Panc1 (cell line): ENCODE measurements at regions not wholly inside any gene's neighbourhood (a gene's known extent, or its start where the extent isn't known, plus 50 kb on each side); places are given as distances from the start of the nearest gene placed in this dataset.

Experiments used
- ATAC-seq: fragments of 200-7000 bp; cut with Tn5 transposase; 2 replicates; pipeline ENCODE4 v1.9.1; 2020; ENCODE audit warnings: mild to moderate bottlenecking, moderate library complexity
- BruUV-seq: library from RNA; stranded (reverse); fragments of 400-500 nt; replicated peaks from 2 replicates; lab custom pipeline; 2021; lab: Mats Ljungman, UMichigan
- CTCF ChIA-PET: fragments of 300-600 bp; sonication (Branson Sonifier 250); formaldehyde crosslinking; loops from one replicate; lab custom pipeline; 2022; ENCODE audit warnings: antibody characterized with exemption; lab: Charles Lee
- POLR2A ChIA-PET: fragments of 300-600 bp; sonication (Branson Sonifier 250); formaldehyde crosslinking; loops from one replicate; lab custom pipeline; 2022; ENCODE audit warnings: antibody characterized with exemption; lab: Charles Lee
- DNase-seq: peaks from one replicate; pipeline ENCODE4 v3.0.0-alpha.2; 2010; ENCODE audit warnings: low read depth, low spot score
- H3K27ac ChIP-seq: 2 replicates; pipeline ENCODE4 v1.5.1; 2011; ENCODE audit warnings: mild to moderate bottlenecking, low read length, inconsistent platforms
- H3K27me3 ChIP-seq: fragments of 200-500 bp; sonication (Bioruptor generic); 2 replicates; pipeline ENCODE4 v1.6.0; 2014; ENCODE audit warnings: low read length, inconsistent platforms; ENCODE audit not compliant: control insufficient read depth, insufficient read depth
- H3K36me3 ChIP-seq: fragments of 200-500 bp; sonication (Bioruptor generic); 2 replicates; pipeline ENCODE4 v1.5.1; 2014; ENCODE audit warnings: inconsistent platforms, mild to moderate bottlenecking, low read length, moderate library complexity; ENCODE audit not compliant: control insufficient read depth, insufficient read depth
- H3K4me1 ChIP-seq: 2 replicates; pipeline ENCODE4 v1.5.1; 2011; ENCODE audit warnings: inconsistent platforms, mild to moderate bottlenecking, low read length, moderate library complexity; ENCODE audit not compliant: control insufficient read depth, insufficient read depth
- H3K4me3 ChIP-seq, 2 experiments: 2 replicates each; pipeline ENCODE4 v1.5.1; 2011 to 2012; ENCODE audit warnings: low read depth in 2 of 2, low read length in 2 of 2, mild to moderate bottlenecking in 2 of 2, inconsistent platforms in 1 of 2, moderate library complexity in 1 of 2
- H3K9me3 ChIP-seq: fragments of 200-500 bp; sonication (Bioruptor generic); 2 replicates; pipeline ENCODE4 v1.5.1; 2014; ENCODE audit warnings: low read depth, mild to moderate bottlenecking, inconsistent platforms, low read length, moderate library complexity; ENCODE audit not compliant: control insufficient read depth, insufficient read depth
- POLR2AphosphoS5 ChIP-seq: IDR thresholded peaks from 2 replicates; pipeline ENCODE4 v1.6.1; 2012; ENCODE audit warnings: mild to moderate bottlenecking, low read depth, low read length, moderate library complexity
- SIN3A ChIP-seq: IDR thresholded peaks from 2 replicates; pipeline ENCODE4 v1.6.1; 2012; ENCODE audit warnings: low read depth, mild to moderate bottlenecking, low read length, moderate library complexity, borderline replicate concordance; ENCODE audit not compliant: insufficient read depth
- TCF7L2 ChIP-seq: IDR thresholded peaks from 2 replicates; pipeline ENCODE4 v1.6.1; 2011; ENCODE audit warnings: mild to moderate bottlenecking, low read depth, low read length, inconsistent platforms
- in situ Hi-C: cut with HindIII; loops from 2 replicates; pipeline ENCODE4 v1.10.0; 2016; ENCODE audit warnings: low sequenced_read_pairs, low pct_unique_long_range_greater_than_20kb
- intact Hi-C: fragments of 100-400 bp; cut with micrococcal nuclease; formaldehyde crosslinking; loops from one replicate; pipeline ENCODE4 v1.10.0; 2022; ENCODE audit not compliant: unreplicated experiment
- TF ChIP-seq, protein P1 (sequence below), 2 experiments: IDR thresholded peaks; 2 replicates each; pipeline ENCODE4 v1.6.1; 2011 to 2012; ENCODE audit warnings: low read depth in 2 of 2, control low read depth in 1 of 2, low read length in 1 of 2, mild to moderate bottlenecking in 1 of 2, moderate library complexity in 1 of 2; ENCODE audit not compliant: insufficient read depth in 1 of 2
- TF ChIP-seq, protein P2 (sequence below): fragments of 450-650 bp; IDR thresholded peaks from 2 replicates; pipeline ENCODE4 v1.5.1; 2017; ENCODE audit warnings: mild to moderate bottlenecking

DNA sequence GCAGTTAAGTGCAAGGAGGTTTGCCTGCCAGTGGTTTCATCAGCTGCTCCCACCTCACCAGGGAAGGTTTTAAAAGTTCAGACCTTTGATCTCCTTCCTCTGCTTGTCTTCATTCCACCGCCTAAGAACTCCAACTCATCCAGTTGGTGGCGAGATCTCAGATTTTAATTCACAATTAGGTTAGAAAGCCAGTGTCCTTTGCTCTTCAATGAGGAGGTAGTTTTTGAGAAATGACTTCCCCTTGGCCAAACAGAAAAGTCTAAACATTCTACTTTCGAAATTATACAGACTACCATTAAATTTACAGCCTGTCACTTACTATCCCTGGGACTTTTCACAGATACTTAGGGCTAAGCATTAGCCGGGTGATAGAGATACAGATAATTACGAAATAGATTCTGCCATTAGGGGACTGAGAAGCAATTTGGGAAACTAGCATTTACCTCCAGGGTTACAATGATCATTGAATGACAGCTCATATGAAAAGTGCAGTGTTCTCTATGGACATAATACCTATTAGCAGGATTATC lies 513.4 kb upstream of the GHITM start:
- H3K36me3 ChIP-seq: no peaks in the 10 kb centered on the region
- no peak for ATAC-seq
- intact Hi-C loops: no loop called here
- H3K27ac ChIP-seq: no peak overlapping the region
- H3K27me3 ChIP-seq: no peaks in the 10 kb centered on the region
- DNase-seq: no peak
- POLR2A ChIA-PET: no interaction called here
- H3K4me1 ChIP-seq: no peaks in the 10 kb centered on the region
- no TSS peak for BruUV-seq
- H3K9me3 ChIP-seq: no peaks in the 10 kb centered on the region
- no peak overlapping the region for H3K4me3 ChIP-seq
- in situ Hi-C loops: no loop called here
- TF ChIP-seq TCF7L2 (no peak), POLR2AphosphoS5 (no peak), SIN3A (no peak)
- TF ChIP-seq, protein P1, sequence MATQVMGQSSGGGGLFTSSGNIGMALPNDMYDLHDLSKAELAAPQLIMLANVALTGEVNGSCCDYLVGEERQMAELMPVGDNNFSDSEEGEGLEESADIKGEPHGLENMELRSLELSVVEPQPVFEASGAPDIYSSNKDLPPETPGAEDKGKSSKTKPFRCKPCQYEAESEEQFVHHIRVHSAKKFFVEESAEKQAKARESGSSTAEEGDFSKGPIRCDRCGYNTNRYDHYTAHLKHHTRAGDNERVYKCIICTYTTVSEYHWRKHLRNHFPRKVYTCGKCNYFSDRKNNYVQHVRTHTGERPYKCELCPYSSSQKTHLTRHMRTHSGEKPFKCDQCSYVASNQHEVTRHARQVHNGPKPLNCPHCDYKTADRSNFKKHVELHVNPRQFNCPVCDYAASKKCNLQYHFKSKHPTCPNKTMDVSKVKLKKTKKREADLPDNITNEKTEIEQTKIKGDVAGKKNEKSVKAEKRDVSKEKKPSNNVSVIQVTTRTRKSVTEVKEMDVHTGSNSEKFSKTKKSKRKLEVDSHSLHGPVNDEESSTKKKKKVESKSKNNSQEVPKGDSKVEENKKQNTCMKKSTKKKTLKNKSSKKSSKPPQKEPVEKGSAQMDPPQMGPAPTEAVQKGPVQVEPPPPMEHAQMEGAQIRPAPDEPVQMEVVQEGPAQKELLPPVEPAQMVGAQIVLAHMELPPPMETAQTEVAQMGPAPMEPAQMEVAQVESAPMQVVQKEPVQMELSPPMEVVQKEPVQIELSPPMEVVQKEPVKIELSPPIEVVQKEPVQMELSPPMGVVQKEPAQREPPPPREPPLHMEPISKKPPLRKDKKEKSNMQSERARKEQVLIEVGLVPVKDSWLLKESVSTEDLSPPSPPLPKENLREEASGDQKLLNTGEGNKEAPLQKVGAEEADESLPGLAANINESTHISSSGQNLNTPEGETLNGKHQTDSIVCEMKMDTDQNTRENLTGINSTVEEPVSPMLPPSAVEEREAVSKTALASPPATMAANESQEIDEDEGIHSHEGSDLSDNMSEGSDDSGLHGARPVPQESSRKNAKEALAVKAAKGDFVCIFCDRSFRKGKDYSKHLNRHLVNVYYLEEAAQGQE (IDR thresholded peaks at IDR 0.05; ENCODE audit: insufficient read depth in 1 of 2, low read depth in 2 of 2, low read length in 1 of 2): no peak
- TF ChIP-seq, protein P2, sequence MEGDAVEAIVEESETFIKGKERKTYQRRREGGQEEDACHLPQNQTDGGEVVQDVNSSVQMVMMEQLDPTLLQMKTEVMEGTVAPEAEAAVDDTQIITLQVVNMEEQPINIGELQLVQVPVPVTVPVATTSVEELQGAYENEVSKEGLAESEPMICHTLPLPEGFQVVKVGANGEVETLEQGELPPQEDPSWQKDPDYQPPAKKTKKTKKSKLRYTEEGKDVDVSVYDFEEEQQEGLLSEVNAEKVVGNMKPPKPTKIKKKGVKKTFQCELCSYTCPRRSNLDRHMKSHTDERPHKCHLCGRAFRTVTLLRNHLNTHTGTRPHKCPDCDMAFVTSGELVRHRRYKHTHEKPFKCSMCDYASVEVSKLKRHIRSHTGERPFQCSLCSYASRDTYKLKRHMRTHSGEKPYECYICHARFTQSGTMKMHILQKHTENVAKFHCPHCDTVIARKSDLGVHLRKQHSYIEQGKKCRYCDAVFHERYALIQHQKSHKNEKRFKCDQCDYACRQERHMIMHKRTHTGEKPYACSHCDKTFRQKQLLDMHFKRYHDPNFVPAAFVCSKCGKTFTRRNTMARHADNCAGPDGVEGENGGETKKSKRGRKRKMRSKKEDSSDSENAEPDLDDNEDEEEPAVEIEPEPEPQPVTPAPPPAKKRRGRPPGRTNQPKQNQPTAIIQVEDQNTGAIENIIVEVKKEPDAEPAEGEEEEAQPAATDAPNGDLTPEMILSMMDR: no peak
- CTCF ChIA-PET: no interaction called here

DNA sequence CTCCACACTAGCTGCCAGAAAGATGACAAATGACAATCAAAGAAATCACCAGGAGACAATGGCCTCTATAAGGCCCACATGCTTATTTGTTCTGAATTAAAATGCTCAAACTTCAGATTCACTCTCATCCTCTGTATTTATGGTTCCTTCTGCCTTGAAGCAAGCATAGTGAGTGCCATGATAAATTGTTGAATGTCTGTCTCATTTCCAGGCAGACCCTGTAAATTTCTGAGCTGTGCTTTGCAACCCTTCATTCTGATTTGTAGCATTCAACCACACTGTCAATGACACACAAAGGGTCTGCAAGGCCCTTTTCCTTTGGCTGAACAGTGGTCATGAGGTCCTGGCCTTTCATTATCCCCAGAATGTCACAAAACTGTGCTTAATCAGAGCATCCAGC lies 506.6 kb upstream of the GHITM start:
- TF ChIP-seq, protein P2: no peak
- TF ChIP-seq SIN3A (no peak), TCF7L2 (no peak), POLR2AphosphoS5 (no peak)
- TF ChIP-seq, protein P1 (IDR thresholded peaks at IDR 0.05; ENCODE audit: insufficient read depth in 1 of 2, low read depth in 2 of 2, low read length in 1 of 2): no peak
- DNase-seq: no peak
- Histone ChIP-seq H3K27me3 (no peaks in the 10 kb centered on the region), H3K4me3 (no peak overlapping the region), H3K4me1 (no peaks in the 10 kb centered on the region), H3K27ac (no peak overlapping the region), H3K36me3 (no peaks in the 10 kb centered on the region), H3K9me3 (no peaks in the 10 kb centered on the region)
- no TSS peak for BruUV-seq
- intact Hi-C loops (no loop called here), in situ Hi-C loops (no loop called here)
- CTCF ChIA-PET: no interaction called here
- ATAC-seq: no peak
- POLR2A ChIA-PET: no interaction called here
